ENCODE measurements at regions not wholly inside any gene's neighbourhood (a gene's known extent, or its start where the extent isn't known, plus 50 kb on each side); places are given as distances from the start of the nearest gene placed in this dataset.
"Not testable (repeated sequence)": the region's sequence is repeated elsewhere in the genome, so short reads cannot be mapped to it uniquely, and the experiment has no call there.

GRCh38 chr7:97928844-97929243 lies 56.6 kb upstream of the ASNS start:
- CTCF ChIA-PET: interaction anchor here (0.8 kb wide), 1 partner anchor 236 kb away, joined by 3 read pairs; no protein-coding TSS in a partner anchor

GRCh38 chr7:97927790-97928748 lies 55.9 kb upstream of the ASNS start:
- H3K27me3 ChIP-seq (ENCODE audit: control insufficient read depth, insufficient read depth, low read length); POLR2A ChIA-PET; H3K9me3 ChIP-seq (ENCODE audit: control insufficient read depth, insufficient read depth, low read length); H3K27ac ChIP-seq (ENCODE audit: low read depth, low read length); DNase-seq (ENCODE audit: low read depth, low spot score): not testable (repeated sequence)
- peak; percentile 46 for TF ChIP-seq CTCF (IDR thresholded peaks at IDR 0.05; ENCODE audit: low read depth, low read length)
- H3K4me3 ChIP-seq (ENCODE audit: low read depth, low read length): peak overlapping the region; percentile 53
- CTCF ChIA-PET: interaction anchor here (0.7 to 1.1 kb wide), 2 partner anchors 43 to 236 kb away, joined by 3 to 4 read pairs; no protein-coding TSS in a partner anchor

More at GRCh38 chr7:97928844-97929243, 56.6 kb upstream of the ASNS start:
- H3K27ac ChIP-seq (ENCODE audit: low read depth, low read length); H3K27me3 ChIP-seq (ENCODE audit: control insufficient read depth, insufficient read depth, low read length); POLR2A ChIA-PET; DNase-seq (ENCODE audit: low read depth, low spot score); H3K9me3 ChIP-seq (ENCODE audit: control insufficient read depth, insufficient read depth, low read length); H3K4me3 ChIP-seq (ENCODE audit: low read depth, low read length): not testable (repeated sequence)
